ENCODE measurements at regions not wholly inside any gene's neighbourhood (a gene's known extent, or its start where the extent isn't known, plus 50 kb on each side); places are given as distances from the start of the nearest gene placed in this dataset.

DNA sequence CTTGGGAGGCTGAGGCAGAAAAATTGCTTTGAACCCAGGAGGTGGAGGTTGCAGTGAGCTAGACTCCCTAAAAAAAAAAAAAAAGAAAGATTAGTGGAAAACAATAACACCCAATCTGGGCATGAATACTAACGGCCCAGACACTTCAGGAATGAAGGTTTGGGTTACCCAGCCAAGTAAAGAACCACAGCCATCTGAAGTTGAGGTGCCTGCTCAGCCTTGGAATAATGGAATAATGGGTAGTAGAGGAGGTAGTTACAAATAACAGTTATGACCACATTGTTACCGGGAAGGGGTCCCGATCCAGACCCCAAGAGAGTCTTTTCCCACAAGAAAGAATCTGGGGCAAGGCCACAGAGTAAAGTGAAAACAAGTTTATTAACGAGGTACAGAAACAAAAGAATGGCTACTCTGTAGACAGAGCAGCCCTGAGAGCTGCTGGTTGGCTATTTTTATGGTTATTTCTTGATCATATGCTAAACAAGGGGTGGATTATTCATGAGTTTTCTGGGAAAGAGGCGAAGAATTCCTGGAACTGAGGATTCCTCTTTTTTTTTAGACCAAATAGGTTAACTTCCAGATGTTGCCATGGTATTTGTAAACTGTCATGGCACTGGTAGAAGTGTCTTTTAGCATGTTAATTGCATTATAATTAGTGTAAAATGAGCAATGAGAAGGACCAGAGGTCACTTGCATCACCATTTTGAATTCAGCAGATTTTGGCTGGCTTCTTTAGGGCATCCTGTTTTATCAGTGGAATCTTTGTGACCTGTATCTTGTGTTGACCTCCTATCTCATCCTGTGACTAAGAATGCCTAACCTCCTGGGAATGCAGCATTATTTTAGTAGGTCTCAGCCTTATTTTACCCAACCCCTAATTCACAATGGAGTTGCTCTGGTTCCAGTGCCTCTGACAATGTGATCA is 96.2 kb upstream of the HAAO start:
- DNase-seq, result no peak

DNA sequence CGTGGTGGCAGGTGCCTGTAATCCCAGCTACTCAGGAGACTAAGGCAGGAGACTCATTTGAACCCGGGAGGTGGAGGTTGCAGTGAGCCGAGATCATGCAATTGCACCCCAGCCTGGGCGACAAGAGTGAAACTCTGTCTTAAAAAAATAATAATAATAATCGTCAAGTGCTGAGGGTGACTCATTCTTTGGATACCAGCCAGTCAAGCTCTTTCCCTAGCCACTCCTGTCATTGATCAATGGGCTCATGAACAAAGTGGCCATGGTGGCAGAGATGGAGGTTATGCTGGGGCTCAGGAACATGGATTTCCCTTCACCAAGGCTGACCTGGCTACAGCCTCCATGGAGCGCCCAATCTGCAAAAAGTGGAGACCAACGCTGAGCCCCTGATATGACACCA is 94.5 kb upstream of the HAAO start:
- no peak for DNase-seq

DNA sequence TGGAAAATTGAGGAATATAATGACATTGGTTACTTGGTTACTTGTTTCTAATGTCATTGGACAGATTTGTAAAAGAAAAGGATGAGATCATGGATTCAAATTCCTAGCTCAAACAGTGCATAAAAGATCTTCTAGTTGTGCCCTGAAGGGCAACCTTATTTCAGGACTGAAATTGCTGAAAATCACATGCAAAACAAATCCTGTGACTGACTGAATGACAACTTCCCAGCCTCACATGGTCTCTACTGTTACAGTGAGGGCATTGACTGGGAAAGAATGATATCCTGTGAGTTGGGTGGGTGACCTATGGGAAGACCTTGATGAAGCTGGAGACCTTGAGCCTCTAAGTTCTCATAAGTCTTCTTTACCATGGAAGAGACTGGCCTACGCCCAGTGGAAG is 90.4 kb upstream of the HAAO start:
- no peak for DNase-seq

DNA sequence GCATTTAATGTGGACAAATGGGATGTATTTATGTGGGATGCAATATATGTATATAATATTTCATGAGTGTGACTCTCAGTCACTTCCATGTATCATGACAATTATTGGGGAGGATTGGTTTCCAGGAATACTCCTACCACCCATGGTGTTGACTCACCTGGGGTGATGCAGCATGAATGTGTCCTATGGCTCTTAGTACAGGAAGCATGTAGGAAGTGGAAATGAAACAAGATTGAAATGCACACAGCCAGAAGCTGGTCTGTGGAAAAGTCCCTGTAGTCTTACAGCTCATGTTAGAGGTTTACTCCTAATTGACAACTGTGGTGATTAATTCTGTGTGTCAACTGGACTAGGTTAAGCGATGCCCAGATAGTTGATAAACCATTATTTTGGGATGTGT is 89.3 kb upstream of the HAAO start:
- DNase-seq, result no peak

DNA sequence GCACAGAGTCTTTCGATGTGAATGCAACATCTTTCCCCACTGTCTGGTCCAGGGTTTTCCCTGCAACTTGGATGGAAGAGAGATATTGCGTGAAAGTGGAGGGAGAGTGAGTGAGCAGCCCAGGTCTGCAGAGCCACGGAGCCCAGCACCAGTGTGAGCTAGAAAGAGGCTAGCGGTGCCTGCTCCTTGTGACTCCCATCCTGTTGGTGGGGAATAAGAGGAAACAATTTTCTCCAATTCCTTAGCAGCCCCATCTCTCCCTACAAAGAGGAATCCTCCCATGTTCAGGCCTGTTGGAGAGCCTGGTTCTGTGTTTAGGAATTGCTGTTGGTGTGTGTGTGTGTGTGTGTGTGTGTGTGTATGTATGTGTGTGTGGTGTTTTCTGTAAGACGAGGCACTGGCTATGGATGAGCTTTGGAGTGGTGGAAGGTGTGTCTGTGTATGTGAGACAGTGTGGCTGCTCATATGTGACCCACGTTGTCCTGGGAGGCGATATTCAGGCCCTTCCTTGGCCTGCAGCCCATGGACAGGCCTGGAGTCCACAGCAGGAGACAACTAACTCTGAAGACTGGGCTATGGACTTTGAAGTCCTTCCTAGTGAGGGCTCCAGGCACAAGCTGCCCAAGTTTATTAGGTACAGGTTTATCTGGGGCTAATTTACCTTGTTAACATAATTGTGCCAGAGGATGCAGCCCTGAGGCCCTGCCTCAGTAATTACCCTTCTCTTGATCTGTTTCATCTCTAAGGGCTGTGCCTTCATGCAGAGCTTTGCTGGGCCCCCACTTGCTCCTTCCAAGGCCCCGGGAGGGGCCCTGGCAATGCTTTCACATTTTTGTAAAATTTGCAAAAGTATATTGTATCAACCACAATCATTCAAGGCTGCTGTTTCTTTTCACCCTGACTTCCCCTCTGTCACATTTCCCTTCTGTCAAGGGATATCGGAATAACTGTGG is 88.6 kb upstream of the HAAO start:
- DNase-seq, result no peak

DNA sequence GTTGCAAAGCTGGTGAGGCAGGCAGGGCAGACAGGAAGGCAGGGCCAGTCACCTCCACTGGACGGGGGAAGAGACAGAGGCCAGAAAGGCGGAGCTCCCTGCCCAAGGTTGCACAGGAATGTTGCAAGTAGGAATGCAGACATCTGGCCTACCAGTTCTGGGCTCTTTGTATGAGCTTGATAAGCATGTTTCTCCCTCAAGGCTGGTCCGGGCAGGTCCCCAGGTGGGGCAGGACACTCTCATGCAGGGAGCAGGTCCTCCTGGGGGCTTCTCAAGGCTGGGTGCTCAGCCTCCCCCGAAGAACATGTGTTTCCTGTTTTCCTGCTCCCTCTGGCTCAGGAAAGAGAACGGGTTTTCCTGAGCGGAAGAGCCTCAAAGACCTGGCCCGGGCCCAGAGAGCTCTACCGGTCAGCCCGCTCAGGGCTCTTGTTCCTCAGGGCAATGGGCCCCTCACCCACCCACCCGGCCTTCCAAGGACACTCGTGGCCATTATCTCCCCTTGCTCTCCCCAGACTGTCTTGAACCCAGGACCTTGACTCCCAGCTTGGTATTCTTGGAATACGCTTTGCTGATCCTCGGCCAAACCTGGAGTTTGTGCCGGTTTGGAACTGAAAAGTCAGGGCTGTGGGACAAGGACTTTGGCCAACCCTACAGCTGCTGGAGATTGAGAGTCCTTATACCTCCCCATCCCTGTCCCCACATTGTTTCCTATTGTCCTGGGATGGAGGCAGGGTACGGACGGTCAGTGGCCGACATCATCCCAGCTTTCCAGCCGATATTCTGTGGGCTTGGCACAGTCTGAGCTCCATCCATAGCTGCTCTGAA is 87.7 kb upstream of the HAAO start:
- no peak for DNase-seq

DNA sequence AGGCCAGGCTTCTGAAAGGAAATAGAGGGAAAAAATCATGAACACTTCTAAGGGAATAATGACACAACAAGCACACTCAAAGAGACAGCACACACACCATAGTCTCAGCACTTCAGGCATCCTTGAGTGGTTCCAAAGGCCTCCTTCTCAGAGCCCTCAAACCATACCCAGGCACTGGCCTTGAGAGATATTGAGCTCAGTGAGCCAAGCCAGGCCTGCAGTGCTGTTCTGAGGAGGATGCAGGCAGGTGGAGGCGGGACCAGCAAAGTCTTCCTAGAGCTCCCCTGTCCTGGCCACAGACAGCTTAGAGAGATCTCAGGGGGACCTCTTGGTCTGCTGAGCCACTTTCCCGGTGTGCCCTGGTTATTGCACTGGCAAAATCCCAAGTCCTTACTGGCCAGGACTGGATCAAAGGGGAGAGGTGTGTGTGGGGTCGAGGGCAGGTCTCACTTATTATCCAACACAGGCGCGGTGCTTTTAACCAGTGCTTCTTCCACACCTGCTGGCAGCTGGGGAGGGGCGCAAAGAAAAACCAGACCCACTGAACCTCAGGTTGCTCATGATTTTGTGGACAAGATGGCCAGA is 86.8 kb upstream of the HAAO start:
- DNase-seq, result no peak

DNA sequence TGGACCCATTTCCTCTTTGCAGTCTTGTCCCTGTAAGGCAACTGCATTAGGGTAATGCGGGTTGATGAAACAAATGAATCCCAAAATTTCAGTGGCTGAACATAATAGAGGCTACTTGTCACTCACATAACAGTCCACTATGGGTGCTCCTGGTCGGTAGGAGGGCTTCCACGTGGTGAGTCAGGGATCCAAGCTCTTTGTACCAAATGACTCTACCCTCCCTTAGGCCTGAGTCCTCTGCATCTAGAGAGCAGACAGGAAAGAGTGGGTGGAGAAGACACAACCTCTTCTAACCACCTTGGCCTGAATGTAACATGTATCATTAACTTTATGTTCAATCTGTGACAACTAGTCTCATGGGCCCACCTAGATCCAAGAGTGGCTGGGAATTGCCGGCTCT is 86.2 kb upstream of the HAAO start:
- DNase-seq, result no peak

DNA sequence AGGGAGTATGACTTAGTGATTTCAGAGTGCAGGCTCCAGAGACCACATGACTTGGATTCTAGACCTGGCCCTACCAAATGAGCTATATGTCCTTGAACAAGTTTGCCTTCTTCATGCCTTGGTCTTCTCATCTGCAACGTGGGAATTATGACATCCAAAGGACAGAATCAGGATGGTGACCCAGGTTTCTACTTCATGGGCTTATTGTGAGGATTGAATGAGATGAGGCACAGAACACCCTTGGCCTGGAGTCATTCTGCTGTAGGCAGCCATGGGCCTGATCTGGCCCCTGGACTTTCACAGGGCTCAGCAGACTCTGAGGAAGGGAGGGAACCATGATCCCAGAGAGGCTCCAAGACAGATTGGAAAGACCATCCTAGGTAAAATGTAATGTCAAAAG is 85.6 kb upstream of the HAAO start:
- DNase-seq, result no peak

DNA sequence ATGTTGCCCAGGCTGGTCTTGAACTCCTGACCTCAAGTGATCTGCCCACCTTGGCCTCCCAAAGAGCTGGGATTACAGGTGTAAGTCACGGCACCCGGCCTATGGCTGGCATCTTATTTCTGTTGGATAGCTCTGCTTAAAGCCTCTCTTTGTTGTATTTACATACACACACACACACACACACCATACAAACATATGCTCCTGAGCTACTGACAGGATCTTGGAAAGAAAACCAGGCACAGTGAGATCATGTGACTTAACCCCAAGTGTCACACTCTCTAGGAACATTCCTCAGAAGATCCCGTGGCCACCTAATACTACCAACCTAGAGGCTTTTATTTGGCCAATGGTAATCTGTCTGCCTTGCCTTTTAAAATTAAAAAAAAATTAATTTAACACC is 85.1 kb upstream of the HAAO start:
- no peak for DNase-seq

DNA sequence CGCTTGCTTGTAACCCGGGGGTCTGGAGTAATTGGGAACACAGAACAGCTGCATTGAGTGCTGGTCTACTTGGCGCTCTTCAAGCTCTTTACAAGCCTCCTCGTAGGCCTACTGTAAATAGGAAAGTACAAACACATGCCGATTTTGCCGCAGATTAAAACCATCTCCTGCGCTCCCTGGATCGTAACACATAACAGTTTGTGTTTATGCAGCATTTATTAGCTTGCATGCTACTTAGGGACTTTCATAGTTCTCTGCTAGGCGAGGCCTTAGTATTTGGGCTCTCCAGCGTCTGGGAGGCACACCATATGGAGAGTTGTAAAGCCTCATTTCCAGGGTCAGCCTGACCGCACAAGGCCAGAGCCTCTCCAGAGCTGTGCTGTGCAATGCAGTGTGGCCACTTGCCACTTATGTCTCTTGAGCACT is 84.0 kb upstream of the HAAO start:
- DNase-seq, result no peak

DNA sequence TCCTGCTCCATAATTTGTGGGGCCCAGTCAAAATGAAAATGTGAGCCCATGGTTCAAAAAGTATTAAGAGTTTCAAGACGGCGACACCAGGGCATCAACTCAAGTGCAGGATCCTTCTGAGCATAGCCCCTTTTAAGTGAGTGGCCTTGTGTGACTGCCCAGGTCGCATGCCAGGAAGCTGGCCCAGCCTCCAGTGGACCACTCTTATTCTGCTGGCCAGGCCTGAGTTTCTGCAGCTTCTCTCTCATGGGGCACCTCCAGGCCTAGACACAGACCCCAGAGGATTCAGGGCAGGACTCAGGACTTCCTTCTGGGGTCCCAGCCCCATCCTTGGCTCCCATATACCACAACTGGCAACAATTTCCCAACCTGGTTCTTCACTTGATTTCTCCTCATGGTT is 83.5 kb upstream of the HAAO start:
- no peak for DNase-seq

DNA sequence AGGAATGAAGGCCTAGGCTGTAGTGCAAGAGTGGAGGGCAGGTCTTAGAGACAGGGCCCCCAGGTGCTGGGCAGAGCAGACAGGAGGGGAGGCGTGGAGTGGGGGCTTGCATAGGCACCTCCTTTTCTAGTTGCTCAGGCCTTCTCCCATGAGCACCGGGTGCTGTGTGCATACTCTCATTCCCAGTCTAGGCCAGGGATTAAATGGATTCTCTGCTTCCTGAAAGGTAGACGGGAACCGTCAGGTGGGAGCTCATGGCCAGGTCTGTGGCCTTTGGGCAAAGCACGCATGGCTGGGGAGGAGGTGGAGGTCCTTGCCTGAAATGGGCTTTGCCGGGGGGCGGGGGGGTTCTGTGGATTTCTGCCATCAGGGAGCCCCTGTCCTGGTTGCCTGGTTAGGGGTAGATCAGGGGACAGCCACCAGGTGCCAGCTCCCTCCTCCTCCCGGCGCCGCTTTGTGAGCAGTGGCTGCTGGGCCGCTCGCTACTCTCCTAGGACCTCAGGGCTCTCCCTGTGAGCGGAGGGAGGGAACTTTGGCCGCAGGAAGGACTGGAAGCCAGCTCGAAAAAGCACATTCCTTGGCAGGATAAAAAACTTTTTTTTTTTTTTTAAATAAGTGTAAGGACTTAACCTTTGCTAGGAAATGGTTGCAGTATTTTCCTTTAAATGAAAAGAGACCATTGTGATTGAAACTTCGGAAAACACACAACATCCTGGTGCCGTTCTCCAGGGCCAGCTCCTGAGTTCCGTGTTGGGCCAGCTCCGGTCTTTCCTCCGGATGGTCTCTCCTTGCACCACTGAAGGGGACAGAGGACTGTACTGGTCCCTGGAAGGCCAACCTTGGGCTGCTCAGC is 82.8 kb upstream of the HAAO start:
- no peak for DNase-seq

DNA sequence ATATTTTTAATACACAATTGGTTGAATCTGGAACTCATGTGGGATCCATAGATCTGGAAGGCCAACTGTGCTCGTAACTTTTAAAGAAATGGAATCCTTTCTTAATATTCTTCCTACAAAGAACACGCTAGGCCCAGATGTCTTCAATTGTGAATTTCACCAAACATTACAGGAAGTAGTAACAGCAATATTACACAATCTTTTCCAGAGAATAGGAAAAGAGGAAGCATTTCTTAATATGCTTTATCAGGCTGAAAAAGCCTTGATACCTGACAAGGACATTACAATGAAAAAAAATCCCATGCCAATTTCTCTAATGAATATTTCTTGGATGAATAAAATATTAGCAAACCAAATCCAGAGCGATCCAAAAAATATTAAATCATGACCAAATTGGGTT is 80.3 kb upstream of the HAAO start:
- DNase-seq, result no peak

DNA sequence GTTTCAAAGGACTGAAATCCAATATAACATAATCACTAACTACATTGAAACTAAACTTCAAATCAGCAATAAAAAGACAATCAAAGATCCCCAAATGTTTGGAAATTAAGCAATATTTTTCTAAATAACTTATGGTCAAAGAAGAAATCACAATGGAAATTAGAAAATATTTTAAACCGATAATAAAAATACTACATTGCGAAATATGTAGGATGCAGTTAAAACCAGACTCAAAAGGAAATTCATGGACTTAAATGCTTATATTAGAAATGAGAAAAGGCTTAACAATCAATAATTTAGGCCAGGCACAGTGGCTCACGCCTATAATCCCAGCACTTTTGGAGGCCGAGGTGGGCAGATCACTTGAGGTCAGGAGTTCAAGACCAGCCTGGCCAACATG is 79.0 kb upstream of the HAAO start:
- DNase-seq, result no peak

DNA sequence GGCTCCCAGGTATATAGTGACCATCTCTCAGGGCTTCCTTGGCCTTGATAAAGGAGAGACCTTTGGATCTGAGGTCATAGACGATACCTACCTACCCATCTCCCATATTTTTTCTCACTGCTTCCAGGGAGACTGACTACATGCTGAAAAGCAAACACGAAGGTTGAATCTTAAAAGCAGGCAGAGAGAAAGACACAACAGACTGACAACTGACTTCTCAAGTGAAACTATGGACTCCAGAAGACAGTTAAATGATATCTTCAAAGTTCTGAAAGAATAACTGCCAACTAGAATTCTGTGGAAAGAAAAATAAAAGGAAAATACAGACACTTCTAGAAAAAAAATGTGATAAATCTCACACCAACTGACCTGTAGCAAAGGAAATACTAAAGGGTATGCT is 76.5 kb upstream of the HAAO start:
- no peak for DNase-seq

DNA sequence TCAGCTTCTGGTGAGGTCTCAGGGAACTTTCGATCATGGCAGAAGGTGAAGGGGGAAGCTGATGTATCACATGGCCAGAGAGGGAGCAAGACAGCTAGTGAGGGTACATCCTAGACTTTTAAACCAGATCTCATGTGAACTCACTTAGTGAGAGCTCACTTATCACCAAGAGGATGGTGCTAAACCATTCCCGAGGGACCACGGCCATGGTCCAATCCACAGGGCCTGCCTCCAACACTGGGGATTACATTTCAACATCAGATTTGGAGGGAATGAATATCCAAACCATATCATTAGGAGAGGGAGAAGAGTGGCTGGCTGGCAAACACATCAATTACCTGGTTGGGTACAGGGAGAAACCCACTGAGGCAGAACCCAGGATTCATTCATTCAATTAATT is 75.7 kb upstream of the HAAO start:
- DNase-seq, result no peak

DNA sequence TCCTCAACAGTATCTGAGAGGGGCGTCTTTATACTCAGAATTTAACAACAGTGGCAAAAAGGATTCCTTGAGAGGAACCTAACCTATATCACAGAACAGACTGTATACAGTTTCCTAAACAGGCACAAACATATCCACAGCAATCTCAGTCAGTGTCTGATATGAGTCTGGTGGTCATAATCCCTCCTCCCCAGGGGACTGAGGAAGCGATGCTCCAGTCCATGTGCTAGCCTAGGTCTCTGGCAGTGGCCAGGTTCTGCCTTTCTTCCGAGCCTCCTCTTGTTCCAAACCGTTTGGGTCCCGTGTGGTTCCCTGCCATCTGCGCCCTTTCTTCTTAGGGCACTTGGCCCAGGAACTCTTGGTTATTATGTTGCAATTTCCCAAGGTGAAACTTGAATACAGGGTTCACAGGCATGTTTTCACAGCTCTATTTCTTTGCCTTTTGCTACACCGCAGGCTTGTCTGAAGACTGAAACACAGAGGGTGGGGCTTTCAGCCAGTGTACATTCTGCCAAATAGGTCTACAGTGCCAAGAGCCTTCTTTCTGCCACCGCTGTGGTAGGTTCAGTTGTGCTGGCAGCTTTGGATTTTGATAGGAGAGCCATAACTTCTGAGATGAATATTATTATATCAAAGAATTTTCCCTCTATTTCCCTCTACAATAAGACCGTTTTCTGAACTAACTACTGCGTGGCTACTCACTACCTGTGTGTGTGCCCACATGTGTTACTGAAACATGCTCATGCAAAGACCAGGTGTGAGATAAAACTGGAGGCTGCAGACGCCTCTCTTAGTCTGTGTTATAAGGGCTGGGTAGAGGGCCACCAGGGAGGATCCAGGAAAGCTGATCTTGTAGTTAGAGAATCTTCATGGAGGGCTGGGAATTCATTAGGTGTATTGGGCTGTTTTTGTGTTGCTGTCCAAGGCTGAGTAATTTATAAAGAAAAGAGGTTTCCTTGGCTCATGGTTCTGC is 75.0 kb upstream of the HAAO start:
- no peak for DNase-seq

DNA sequence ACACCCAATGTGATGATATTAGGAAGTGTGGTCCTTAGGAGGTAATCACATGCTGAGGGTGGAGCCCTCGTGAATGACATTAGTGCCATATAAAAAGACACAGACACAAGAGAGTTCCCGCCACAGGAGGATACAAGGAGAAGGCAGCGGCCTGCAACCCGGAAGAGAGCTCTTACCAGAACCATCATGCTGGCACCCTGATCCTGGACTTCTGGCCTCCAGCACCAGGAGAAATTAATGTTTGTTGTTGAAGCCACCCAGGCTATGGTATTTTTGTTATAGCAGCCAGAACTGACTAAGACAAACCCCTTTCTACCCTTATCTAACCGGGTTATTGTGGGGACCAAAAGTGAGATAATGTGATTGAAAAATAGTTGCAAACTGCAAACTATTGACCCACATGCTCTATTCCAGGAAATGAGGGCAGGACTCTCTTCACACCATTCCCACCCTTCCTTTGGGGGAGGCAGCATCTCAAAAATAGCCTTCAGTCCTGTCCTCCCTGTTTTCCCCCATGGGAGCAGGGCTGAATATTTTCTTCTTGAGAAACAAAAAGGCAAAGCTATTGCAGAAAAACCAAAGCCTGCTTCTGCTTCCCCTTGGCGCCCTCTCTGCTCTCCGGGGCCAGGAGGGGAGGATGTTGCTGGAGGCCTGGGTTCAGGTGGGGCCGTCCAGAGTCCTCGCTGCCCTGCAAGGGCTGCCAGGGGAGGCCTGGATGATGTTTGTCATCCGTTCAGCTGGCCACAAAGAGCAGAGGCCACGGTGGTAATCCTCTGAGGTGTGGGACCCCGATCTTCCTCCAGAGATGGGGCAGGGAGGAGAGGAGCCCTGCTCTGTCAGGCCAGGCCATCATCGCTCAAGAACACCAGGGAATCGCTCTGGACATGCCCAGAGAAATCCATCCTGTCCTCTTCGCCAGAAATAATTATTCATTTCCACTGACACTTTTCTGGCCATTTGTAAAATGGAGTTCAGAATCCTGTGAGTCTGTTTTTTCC is 73.8 kb upstream of the HAAO start:
- DNase-seq, result no peak
